ENCODE measurements at regions not wholly inside any gene's neighbourhood (a gene's known extent, or its start where the extent isn't known, plus 50 kb on each side); places are given as distances from the start of the nearest gene placed in this dataset.

GRCh38 chr21:33977721-33978369 is 62.2 kb upstream of the ATP5PO start:
- TF ChIP-seq, protein P1, sequence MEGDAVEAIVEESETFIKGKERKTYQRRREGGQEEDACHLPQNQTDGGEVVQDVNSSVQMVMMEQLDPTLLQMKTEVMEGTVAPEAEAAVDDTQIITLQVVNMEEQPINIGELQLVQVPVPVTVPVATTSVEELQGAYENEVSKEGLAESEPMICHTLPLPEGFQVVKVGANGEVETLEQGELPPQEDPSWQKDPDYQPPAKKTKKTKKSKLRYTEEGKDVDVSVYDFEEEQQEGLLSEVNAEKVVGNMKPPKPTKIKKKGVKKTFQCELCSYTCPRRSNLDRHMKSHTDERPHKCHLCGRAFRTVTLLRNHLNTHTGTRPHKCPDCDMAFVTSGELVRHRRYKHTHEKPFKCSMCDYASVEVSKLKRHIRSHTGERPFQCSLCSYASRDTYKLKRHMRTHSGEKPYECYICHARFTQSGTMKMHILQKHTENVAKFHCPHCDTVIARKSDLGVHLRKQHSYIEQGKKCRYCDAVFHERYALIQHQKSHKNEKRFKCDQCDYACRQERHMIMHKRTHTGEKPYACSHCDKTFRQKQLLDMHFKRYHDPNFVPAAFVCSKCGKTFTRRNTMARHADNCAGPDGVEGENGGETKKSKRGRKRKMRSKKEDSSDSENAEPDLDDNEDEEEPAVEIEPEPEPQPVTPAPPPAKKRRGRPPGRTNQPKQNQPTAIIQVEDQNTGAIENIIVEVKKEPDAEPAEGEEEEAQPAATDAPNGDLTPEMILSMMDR (conservative IDR thresholded peaks at IDR 0.05): no peak
- no peak for TF ChIP-seq EZH2 (IDR thresholded peaks at IDR 0.05; ENCODE audit: low read depth)
